Endothelial cell of umbilical vein (primary cell): ENCODE measurements at regions not wholly inside any gene's neighbourhood (a gene's known extent, or its start where the extent isn't known, plus 50 kb on each side); places are given as distances from the start of the nearest gene placed in this dataset.

Experiments used
- CTCF ChIP-seq, 2 donors: IDR thresholded peaks; 1 replicate in 1 of 2; 2 replicates in 1 of 2; pipeline ENCODE4 v1.5.1; 2011; ENCODE audit warnings: low read length in 2 of 2, mild to moderate bottlenecking in 2 of 2, moderate library complexity in 2 of 2, control low read depth in 1 of 2, inconsistent platforms in 1 of 2, low read depth in 1 of 2; ENCODE audit not compliant: insufficient read depth in 1 of 2; ENCODE audit errors: extremely low read depth in 1 of 2
- EZH2 ChIP-seq: IDR thresholded peaks from 2 replicates; pipeline ENCODE4 v1.6.1; 2012; ENCODE audit warnings: borderline replicate concordance, low read depth, mild to moderate bottlenecking, moderate library complexity, low read length, inconsistent platforms; ENCODE audit not compliant: severe bottlenecking
- FOS ChIP-seq: IDR thresholded peaks from 2 replicates; pipeline ENCODE4 v1.6.1; 2011; ENCODE audit warnings: mild to moderate bottlenecking, low read length, moderate library complexity, borderline replicate concordance; ENCODE audit not compliant: insufficient read depth
- MAX ChIP-seq: IDR thresholded peaks from 2 replicates; pipeline ENCODE4 v1.6.1; 2011; ENCODE audit not compliant: insufficient read depth, insufficient read length
- POLR2AphosphoS5 ChIP-seq: IDR thresholded peaks from 2 replicates; pipeline ENCODE4 v1.6.1; 2012; ENCODE audit warnings: low read depth, mild to moderate bottlenecking, control low read depth, low read length, moderate library complexity; ENCODE audit not compliant: insufficient read depth

GRCh38 chr2:125857971-125858794 is 797.8 kb upstream of the GYPC start:
- no peak for TF ChIP-seq MAX
- no peak for TF ChIP-seq FOS
- no peak for TF ChIP-seq CTCF (IDR thresholded peaks at IDR 0.05; ENCODE audit: extremely low read depth in 1 of 2, insufficient read depth in 1 of 2, low read depth in 1 of 2, low read length in 2 of 2)
- TF ChIP-seq POLR2AphosphoS5 = no peak
- no peak for TF ChIP-seq EZH2
